Endothelial cell of umbilical vein (primary cell): ENCODE measurements at regions not wholly inside any gene's neighbourhood (a gene's known extent, or its start where the extent isn't known, plus 50 kb on each side); places are given as distances from the start of the nearest gene placed in this dataset.

Source experiments
- BruUV-seq: library from RNA; stranded (reverse); fragments of 400-500 nt; replicated peaks from 2 replicates; lab custom pipeline; 2021; lab: Mats Ljungman, UMichigan
- CTCF ChIA-PET: fragments of 300-600, 350-600 bp; sonication (Branson Sonifier 250); formaldehyde crosslinking; loops from one replicate; lab custom pipeline; 2021; ENCODE audit warnings: antibody characterized with exemption, inconsistent platforms; lab: Charles Lee
- POLR2A ChIA-PET: fragments of 300-600, 350-600 bp; sonication (Branson Sonifier 250); formaldehyde crosslinking; loops from one replicate; lab custom pipeline; 2021; ENCODE audit warnings: antibody characterized with exemption, inconsistent platforms; lab: Charles Lee
- DNase-seq: peaks from one replicate; pipeline ENCODE4 v3.0.0-alpha.2; 2011; ENCODE audit warnings: low read depth, low spot score
- FAIRE-seq: peaks from 2 replicates; lab custom pipeline; 2011; peaks lifted over from hg19 to GRCh38; lab: Jason Lieb, UNC
- H2AFZ ChIP-seq: 2 replicates; pipeline ENCODE4 v1.6.0; 2012; ENCODE audit warnings: low read depth, low read length, control low read depth, inconsistent platforms
- H3K27ac ChIP-seq: 2 replicates; pipeline ENCODE4 v1.5.1; 2011; ENCODE audit warnings: low read depth, mild to moderate bottlenecking, control low read depth, low read length, moderate library complexity; ENCODE audit not compliant: insufficient read depth
- H3K27me3 ChIP-seq, 2 experiments: 2 replicates each; pipeline versions ENCODE4 v1.6.0 to v1.6.1; 2011; ENCODE audit warnings: low read length in 2 of 2, mixed read lengths in 1 of 2; ENCODE audit not compliant: control insufficient read depth in 2 of 2, insufficient read depth in 2 of 2
- H3K36me3 ChIP-seq, 2 experiments: 2 replicates in 1 of 2; 3 replicates in 1 of 2; pipeline ENCODE4 v1.5.1; 2011; ENCODE audit warnings: low read length in 2 of 2, mild to moderate bottlenecking in 1 of 2, moderate library complexity in 1 of 2; ENCODE audit not compliant: control insufficient read depth in 2 of 2, insufficient read depth in 2 of 2; ENCODE audit errors: extremely low read depth in 1 of 2
- H3K4me1 ChIP-seq: 3 replicates; pipeline ENCODE4 v1.5.1; 2011; ENCODE audit warnings: mild to moderate bottlenecking, low read length; ENCODE audit not compliant: control insufficient read depth, insufficient read depth; ENCODE audit errors: extremely low read depth
- H3K4me2 ChIP-seq: 2 replicates; pipeline ENCODE4 v1.6.1; 2011; ENCODE audit warnings: low read length, control low read depth, mixed read lengths; ENCODE audit not compliant: insufficient read depth
- H3K4me3 ChIP-seq, 3 experiments: fragments of 200-600 bp in 1 of 3; sonication (generic), shearing (Covaris generic) in 1 of 3; replicated peaks in 1 of 3; 2 replicates each; pipeline ENCODE4 v1.5.1; 2011 to 2016; ENCODE audit warnings: control low read depth in 3 of 3, low read length in 3 of 3, mild to moderate bottlenecking in 2 of 3, inconsistent platforms in 1 of 3, low read depth in 1 of 3, moderate library complexity in 1 of 3; ENCODE audit not compliant: insufficient read depth in 1 of 3
- H3K79me2 ChIP-seq: 2 replicates; pipeline ENCODE4 v1.6.0; 2012; ENCODE audit warnings: low read length, inconsistent platforms; ENCODE audit not compliant: control insufficient read depth, insufficient read depth
- H3K9ac ChIP-seq: replicated peaks from 2 replicates; pipeline ENCODE3; 2011; ENCODE audit warnings: low read length, control low read depth; ENCODE audit not compliant: insufficient read depth; ENCODE audit errors: extremely low read depth
- H3K9me1 ChIP-seq: replicated peaks from 3 replicates; pipeline ENCODE4 v1.6.0; 2011; ENCODE audit warnings: mild to moderate bottlenecking, low read length; ENCODE audit not compliant: control insufficient read depth, insufficient read depth; ENCODE audit errors: extremely low read depth
- H3K9me3 ChIP-seq: replicated peaks from 2 replicates; pipeline ENCODE4 v1.5.1; 2012; ENCODE audit warnings: low read length, inconsistent platforms; ENCODE audit not compliant: control insufficient read depth, insufficient read depth
- H4K20me1 ChIP-seq: replicated peaks from 2 replicates; pipeline ENCODE3; 2011; ENCODE audit warnings: mild to moderate bottlenecking, low read length; ENCODE audit not compliant: control insufficient read depth, insufficient read depth; ENCODE audit errors: extremely low read depth
- CTCF ChIP-seq, 2 donors: IDR thresholded peaks; 1 replicate in 1 of 2; 2 replicates in 1 of 2; pipeline ENCODE4 v1.5.1; 2011; ENCODE audit warnings: low read length in 2 of 2, mild to moderate bottlenecking in 2 of 2, moderate library complexity in 2 of 2, control low read depth in 1 of 2, inconsistent platforms in 1 of 2, low read depth in 1 of 2; ENCODE audit not compliant: insufficient read depth in 1 of 2; ENCODE audit errors: extremely low read depth in 1 of 2
- EZH2 ChIP-seq: IDR thresholded peaks from 2 replicates; pipeline ENCODE4 v1.6.1; 2012; ENCODE audit warnings: borderline replicate concordance, low read depth, mild to moderate bottlenecking, moderate library complexity, low read length, inconsistent platforms; ENCODE audit not compliant: severe bottlenecking
- FOS ChIP-seq: IDR thresholded peaks from 2 replicates; pipeline ENCODE4 v1.6.1; 2011; ENCODE audit warnings: mild to moderate bottlenecking, low read length, moderate library complexity, borderline replicate concordance; ENCODE audit not compliant: insufficient read depth
- GATA2 ChIP-seq: IDR thresholded peaks from 2 replicates; pipeline ENCODE4 v1.7.0; 2011; ENCODE audit warnings: low read depth, mild to moderate bottlenecking, moderate library complexity, mixed read lengths, low read length; ENCODE audit not compliant: insufficient read length, insufficient read depth
- JUN ChIP-seq: IDR thresholded peaks from 2 replicates; pipeline ENCODE4 v1.6.1; 2011; ENCODE audit warnings: borderline replicate concordance, low read depth; ENCODE audit not compliant: insufficient read length, insufficient read depth
- MYC ChIP-seq: IDR thresholded peaks from one replicate; pipeline ENCODE4 v1.6.1; 2011; ENCODE audit warnings: mild to moderate bottlenecking, low read depth, low read length
- POLR2AphosphoS5 ChIP-seq: IDR thresholded peaks from 2 replicates; pipeline ENCODE4 v1.6.1; 2012; ENCODE audit warnings: low read depth, mild to moderate bottlenecking, control low read depth, low read length, moderate library complexity; ENCODE audit not compliant: insufficient read depth
- dilution Hi-C: fragments of 300-500 bp; cut with MboI; formaldehyde crosslinking; loops from one replicate; pipeline ENCODE4 v1.15.0; 2019; ENCODE audit warnings: low sequenced_read_pairs; ENCODE audit not compliant: extremely low pct_ligation_motif_present
- intact Hi-C: fragments of 100-400 bp; cut with micrococcal nuclease; formaldehyde crosslinking; loops from one replicate; pipeline ENCODE4 v1.10.0; 2022

DNA sequence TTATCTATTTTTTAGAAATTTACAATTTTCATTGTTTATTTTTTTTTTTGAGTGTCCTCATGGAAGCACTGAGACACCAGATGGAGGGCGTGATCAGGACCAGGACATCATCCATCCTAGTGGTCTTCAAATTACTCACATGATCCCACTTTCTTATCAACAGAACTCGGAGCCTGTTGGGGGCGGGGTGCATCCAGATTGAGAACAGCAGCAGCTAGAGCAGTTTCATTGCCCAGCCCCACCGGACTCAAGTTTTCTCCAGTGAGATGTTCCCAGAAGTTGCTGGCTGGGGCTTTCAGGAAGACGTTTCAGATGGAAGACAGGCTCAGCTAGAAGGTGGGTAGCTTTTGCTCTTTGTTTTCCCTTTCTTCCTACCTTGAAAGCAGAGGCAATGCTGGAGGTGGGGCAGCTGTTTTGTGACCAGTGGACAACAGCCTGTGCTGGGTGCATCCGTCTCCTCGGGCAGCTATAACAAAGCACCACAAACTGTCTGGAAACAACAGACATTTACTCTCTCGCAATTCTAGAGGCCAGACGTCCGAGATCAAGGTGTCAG lies 562.1 kb downstream of the TBC1D22A start:
- no TSS peak for BruUV-seq
- H3K4me1 ChIP-seq, result peaks cover 11% of the 10 kb centered on the region
- ChIA-PET POLR2A (no interaction called here), CTCF (no interaction called here)
- no peak overlapping the region for H2AFZ ChIP-seq
- no peaks in the 10 kb centered on the region for H3K79me2 ChIP-seq
- no peak overlapping the region for H3K27ac ChIP-seq
- TF ChIP-seq POLR2AphosphoS5 (no peak), MYC (no peak), FOS (no peak), EZH2 (no peak)
- H3K4me2 ChIP-seq, result no peak overlapping the region
- H3K9me3 ChIP-seq, result no peaks in the 10 kb centered on the region
- H3K4me3 ChIP-seq, result no peak overlapping the region
- FAIRE-seq, result no peak
- H3K9ac ChIP-seq, result no peak overlapping the region
- no peaks in the 10 kb centered on the region for H4K20me1 ChIP-seq
- no peaks in the 10 kb centered on the region for H3K36me3 ChIP-seq
- dilution Hi-C loops (no loop called here), intact Hi-C loops (no loop called here)
- no peaks in the 10 kb centered on the region for H3K27me3 ChIP-seq
- DNase-seq, result no peak
- no peaks in the 10 kb centered on the region for H3K9me1 ChIP-seq

DNA sequence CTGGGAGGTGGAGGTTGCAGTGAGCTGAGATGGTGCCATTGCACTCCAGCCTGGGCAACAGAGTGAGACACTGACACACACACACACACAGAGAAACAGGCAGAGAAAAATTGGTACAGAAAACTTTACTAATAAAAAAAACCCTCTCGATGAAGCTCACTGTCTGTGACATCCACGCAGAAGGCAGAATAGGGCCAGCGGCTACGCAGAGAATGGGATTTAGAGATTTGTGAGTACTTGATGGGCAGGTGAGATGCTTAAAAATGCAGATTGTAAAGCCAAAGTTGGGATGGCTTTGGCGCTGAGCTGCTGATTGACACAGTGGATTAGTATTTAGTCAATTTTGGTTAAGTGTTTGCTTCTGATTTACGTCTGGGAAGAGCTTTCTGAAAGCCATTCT lies 561.1 kb downstream of the TBC1D22A start:
- no peak for TF ChIP-seq CTCF (IDR thresholded peaks at IDR 0.05; ENCODE audit: extremely low read depth in 1 of 2, insufficient read depth in 1 of 2, low read depth in 1 of 2, low read length in 2 of 2)
- TF ChIP-seq GATA2, result no peak
- TF ChIP-seq MYC, result no peak
- no peak for TF ChIP-seq FOS
- TF ChIP-seq POLR2AphosphoS5, result no peak
- TF ChIP-seq JUN, result no peak
- no peak overlapping the region for H3K4me2 ChIP-seq
- BruUV-seq, result no TSS peak
- no peaks in the 10 kb centered on the region for H3K27me3 ChIP-seq
- no peaks in the 10 kb centered on the region for H3K36me3 ChIP-seq
- ChIA-PET CTCF (no interaction called here), POLR2A (no interaction called here)
- DNase-seq, result no peak
- H3K4me1 ChIP-seq, result peaks cover 6% of the 10 kb centered on the region
- H3K9me1 ChIP-seq, result no peaks in the 10 kb centered on the region
- no peak overlapping the region for H2AFZ ChIP-seq
- no peaks in the 10 kb centered on the region for H4K20me1 ChIP-seq
- no peaks in the 10 kb centered on the region for H3K79me2 ChIP-seq
- no peak overlapping the region for H3K27ac ChIP-seq
- H3K9me3 ChIP-seq, result no peaks in the 10 kb centered on the region
- intact Hi-C loops (no loop called here), dilution Hi-C loops (no loop called here)
- no peak overlapping the region for H3K4me3 ChIP-seq
- H3K9ac ChIP-seq, result no peak overlapping the region
- no peak for FAIRE-seq
